RWPE1 (cell line): ENCODE measurements at regions not wholly inside any gene's neighbourhood (a gene's known extent, or its start where the extent isn't known, plus 50 kb on each side); places are given as distances from the start of the nearest gene placed in this dataset.

Source experiments
- CTCF ChIA-PET: fragments of 350-600 bp; sonication (Branson Sonifier 250); formaldehyde crosslinking; extraction: SDS; loops from one replicate; lab custom pipeline; 2021; lab: Yijun Ruan, JAX
- POLR2A ChIA-PET: fragments of 400-600 bp; formaldehyde crosslinking; extraction: SDS; loops from one replicate; lab custom pipeline; 2020; ENCODE audit warnings: antibody characterized with exemption; ENCODE audit not compliant: low non-redundant PET; lab: Yijun Ruan, JAX
- DNase-seq: peaks from one replicate; pipeline ENCODE4 v3.0.0; 2012; ENCODE audit warnings: low spot score
- H3K27ac ChIP-seq: fragments of 450-650 bp; 2 replicates; pipeline ENCODE4 v1.5.1; 2017
- CTCF ChIP-seq: fragments of 450-650 bp; conservative IDR thresholded peaks from 2 replicates; pipeline ENCODE4 v1.5.1; 2017; ENCODE audit warnings: low read depth, mild to moderate bottlenecking

- DNase-seq = no peak
- CTCF ChIA-PET = no interaction called here
- POLR2A ChIA-PET = no interaction called here
- TF ChIP-seq CTCF = no peak
- no peak overlapping the region for H3K27ac ChIP-seq
These were observed 87.0 kb downstream of the C11orf87 start for GRCh38 chr11:109508943-109509342.

- ChIA-PET POLR2A (no interaction called here), CTCF (no interaction called here)
- H3K27ac ChIP-seq = no peak overlapping the region
These were observed 88.3 kb downstream of the C11orf87 start for GRCh38 chr11:109510316-109510715.

GRCh38 chr11:109511598-109511997 is 89.6 kb downstream of the C11orf87 start:
- TF ChIP-seq CTCF = no peak
- POLR2A ChIA-PET = no interaction called here
- no peak overlapping the region for H3K27ac ChIP-seq
- CTCF ChIA-PET = no interaction called here
- DNase-seq = no peak

More at GRCh38 chr11:109510316-109510715, 88.3 kb downstream of the C11orf87 start:
- no peak for DNase-seq
- no peak for TF ChIP-seq CTCF

GRCh38 chr11:109512249-109512648 is 90.3 kb downstream of the C11orf87 start:
- TF ChIP-seq CTCF = no peak
- DNase-seq = no peak
- ChIA-PET POLR2A (no interaction called here), CTCF (interaction anchor here (0.6 kb wide), 1 partner anchor 85 kb away, joined by 3 read pairs; no protein-coding TSS in a partner anchor)
- no peak overlapping the region for H3K27ac ChIP-seq

- no peak for TF ChIP-seq CTCF
- H3K27ac ChIP-seq = no peak overlapping the region
- ChIA-PET CTCF (interaction anchor here (0.6 to 0.9 kb wide), 2 partner anchors 8 to 85 kb away, joined by 3 read pairs; no protein-coding TSS in a partner anchor), POLR2A (no interaction called here)
- no peak for DNase-seq
These were observed 90.7 kb downstream of the C11orf87 start for GRCh38 chr11:109512680-109513079.

GRCh38 chr11:109514313-109515018 is 92.5 kb downstream of the C11orf87 start:
- DNase-seq = no peak
- no peak overlapping the region for H3K27ac ChIP-seq
- TF ChIP-seq CTCF = no peak
- CTCF ChIA-PET = interaction anchor here (0.6 kb wide), 1 partner anchor 406 kb away, joined by 3 read pairs; no protein-coding TSS in a partner anchor
- POLR2A ChIA-PET = no interaction called here
